ENCODE measurements at regions not wholly inside any gene's neighbourhood (a gene's known extent, or its start where the extent isn't known, plus 50 kb on each side); places are given as distances from the start of the nearest gene placed in this dataset.

DNA sequence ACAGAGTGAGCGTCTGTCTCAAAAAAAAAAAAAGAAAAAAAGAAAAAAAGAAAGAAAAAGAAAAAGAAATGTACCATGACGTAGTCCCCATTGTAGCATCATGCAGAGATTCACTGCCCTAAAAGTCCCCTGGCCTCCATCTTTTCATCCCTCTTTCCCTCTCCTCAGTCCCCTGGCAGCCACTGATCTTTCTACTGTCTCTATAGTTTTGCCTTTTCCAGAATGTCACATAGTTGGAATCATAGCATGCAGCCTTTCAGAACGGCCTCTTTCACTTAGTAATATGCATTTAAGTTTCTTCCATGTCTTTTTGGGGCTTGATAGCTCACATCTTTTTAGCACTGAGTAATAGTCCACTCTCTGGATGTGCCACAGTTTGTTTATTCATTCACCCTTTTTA is 60.5 kb upstream of the NCOR2 start:
- DNase-seq, result no peak

GRCh38 chr12:124626971-124627411 is 59.6 kb upstream of the NCOR2 start:
- DNase-seq, result no peak

GRCh38 chr12:124625867-124626675 is 58.7 kb upstream of the NCOR2 start:
- DNase-seq, result peak; percentile 25

GRCh38 chr12:124624823-124625222 is 57.4 kb upstream of the NCOR2 start:
- no peak for DNase-seq

- DNase-seq, result no peak
Measured at GRCh38 chr12:124623344-124624035, 56.1 kb upstream of the NCOR2 start.

GRCh38 chr12:124622764-124623163 is 55.4 kb upstream of the NCOR2 start:
- no peak for DNase-seq

DNA sequence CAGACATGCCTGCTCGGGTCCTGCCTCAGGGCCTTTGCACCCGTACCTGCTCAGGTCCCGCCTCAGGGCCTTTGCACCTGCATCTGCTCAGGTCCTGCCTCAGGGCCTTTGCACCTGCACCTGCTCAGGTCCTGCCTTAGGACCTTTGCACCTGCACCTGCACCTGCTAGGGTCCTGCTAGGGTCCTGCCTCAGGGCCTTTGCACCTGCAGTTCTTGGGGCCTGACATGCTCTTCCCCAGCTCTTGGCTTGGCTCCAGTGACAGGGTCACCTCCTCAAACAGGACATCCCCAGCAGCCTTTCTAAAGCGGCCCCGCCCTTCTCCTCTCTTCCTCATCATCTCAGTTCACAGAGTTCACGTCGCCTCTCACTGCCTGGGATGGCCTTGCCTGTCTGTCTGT is 54.9 kb upstream of the NCOR2 start:
- no peak for DNase-seq

- peak; percentile 63 for DNase-seq
Measured at GRCh38 chr12:124621296-124621660, 53.9 kb upstream of the NCOR2 start.

GRCh38 chr12:124620606-124621295 is 53.3 kb upstream of the NCOR2 start:
- DNase-seq, result peak; percentile 63

DNA sequence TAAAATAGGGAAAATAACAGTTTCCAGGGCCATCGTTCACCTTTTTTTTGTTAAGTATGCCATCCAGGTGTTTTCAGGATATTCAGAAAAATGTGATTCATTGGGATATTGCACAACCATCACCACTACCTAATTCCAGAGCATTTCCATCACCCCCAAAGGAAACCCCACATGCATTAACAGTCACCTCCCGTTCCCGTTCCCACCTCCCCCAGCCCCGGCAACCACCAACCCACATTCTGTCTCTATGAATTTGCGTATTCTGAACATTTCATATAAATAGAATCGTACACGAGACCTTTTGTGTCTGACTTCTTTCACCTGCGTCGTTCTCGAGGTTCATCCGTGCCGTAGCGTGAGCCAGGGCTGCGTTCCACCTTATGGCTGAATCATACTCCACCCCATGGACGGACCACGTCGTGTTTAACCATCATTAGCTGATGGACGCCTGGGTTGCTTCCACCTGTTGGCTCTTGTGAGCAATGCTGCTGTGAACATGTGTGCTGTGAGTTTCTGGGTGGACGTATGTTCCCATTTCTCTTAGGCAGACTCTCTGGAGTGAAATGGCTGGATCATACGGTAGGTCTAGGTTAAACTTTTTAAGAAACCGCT is 51.0 kb upstream of the NCOR2 start:
- no peak for DNase-seq

GRCh38 chr12:124617615-124618014 is 50.2 kb upstream of the NCOR2 start:
- no peak for DNase-seq
